Testis (tissue), 2 donors: ENCODE measurements at regions not wholly inside any gene's neighbourhood (a gene's known extent, or its start where the extent isn't known, plus 50 kb on each side); places are given as distances from the start of the nearest gene placed in this dataset.

Source experiments
- POLR2A ChIP-seq: fragments of 450-650 bp; IDR thresholded peaks from one replicate; pipeline ENCODE4 v1.6.1; 2017; ENCODE audit warnings: antibody characterized with exemption, mild to moderate bottlenecking, moderate library complexity
- TF ChIP-seq, protein P1 (sequence below), 3 experiments: fragments of 450-650 bp in 2 of 3; fragments of 200-600 bp in 1 of 3; sonication (generic) in 1 of 3; IDR thresholded peaks; one replicate each; pipeline ENCODE4 v1.5.1; 2016 to 2019; ENCODE audit warnings: antibody characterized with exemption in 3 of 3, mild to moderate bottlenecking in 2 of 3, moderate library complexity in 1 of 3

DNA sequence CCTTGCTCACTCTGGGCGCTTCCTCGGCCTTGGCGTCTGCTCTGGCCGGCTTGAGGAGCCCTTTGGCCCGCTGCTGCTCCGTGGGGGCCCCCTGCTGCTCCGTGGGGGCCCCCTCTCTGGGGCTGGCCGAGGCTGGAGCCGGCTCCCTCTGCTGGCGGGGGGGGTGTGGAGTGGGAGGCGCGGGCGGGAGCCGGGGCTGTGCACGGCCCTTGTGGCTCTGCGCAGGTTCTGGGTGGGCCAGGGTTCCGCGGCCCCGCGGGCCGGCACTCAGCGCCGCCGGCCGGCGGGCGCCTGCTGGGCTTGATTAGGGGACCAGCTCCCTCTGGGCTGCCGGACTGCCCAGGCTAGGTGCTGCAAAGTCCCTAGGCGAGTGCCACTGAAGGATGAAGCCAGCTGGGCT lies 436.2 kb downstream of the SLITRK6 start:
- TF ChIP-seq, protein P1, sequence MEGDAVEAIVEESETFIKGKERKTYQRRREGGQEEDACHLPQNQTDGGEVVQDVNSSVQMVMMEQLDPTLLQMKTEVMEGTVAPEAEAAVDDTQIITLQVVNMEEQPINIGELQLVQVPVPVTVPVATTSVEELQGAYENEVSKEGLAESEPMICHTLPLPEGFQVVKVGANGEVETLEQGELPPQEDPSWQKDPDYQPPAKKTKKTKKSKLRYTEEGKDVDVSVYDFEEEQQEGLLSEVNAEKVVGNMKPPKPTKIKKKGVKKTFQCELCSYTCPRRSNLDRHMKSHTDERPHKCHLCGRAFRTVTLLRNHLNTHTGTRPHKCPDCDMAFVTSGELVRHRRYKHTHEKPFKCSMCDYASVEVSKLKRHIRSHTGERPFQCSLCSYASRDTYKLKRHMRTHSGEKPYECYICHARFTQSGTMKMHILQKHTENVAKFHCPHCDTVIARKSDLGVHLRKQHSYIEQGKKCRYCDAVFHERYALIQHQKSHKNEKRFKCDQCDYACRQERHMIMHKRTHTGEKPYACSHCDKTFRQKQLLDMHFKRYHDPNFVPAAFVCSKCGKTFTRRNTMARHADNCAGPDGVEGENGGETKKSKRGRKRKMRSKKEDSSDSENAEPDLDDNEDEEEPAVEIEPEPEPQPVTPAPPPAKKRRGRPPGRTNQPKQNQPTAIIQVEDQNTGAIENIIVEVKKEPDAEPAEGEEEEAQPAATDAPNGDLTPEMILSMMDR (IDR thresholded peaks at IDR 0.05), result no peak
- TF ChIP-seq POLR2A, result no peak
